HCT116 (cell line): ENCODE measurements at regions not wholly inside any gene's neighbourhood (a gene's known extent, or its start where the extent isn't known, plus 50 kb on each side); places are given as distances from the start of the nearest gene placed in this dataset.

Experiments
- ATAC-seq: fragments of 200-7000 bp; cut with Tn5 transposase; 2 replicates; pipeline ENCODE4 v1.9.1; 2020; ENCODE audit warnings: mild to moderate bottlenecking, moderate library complexity
- BruUV-seq: library from RNA; stranded (reverse); fragments of 400-500 nt; replicated peaks from 2 replicates; lab custom pipeline; 2021; lab: Mats Ljungman, UMichigan
- CTCF ChIA-PET: fragments of 300-600 bp; sonication (Branson Sonifier 250); formaldehyde crosslinking; loops from one replicate; lab custom pipeline; 2021; ENCODE audit warnings: antibody characterized with exemption; lab: Charles Lee
- POLR2A ChIA-PET: fragments of 300-600, 350-600 bp; sonication (Branson Sonifier 250); formaldehyde crosslinking; loops from one replicate; lab custom pipeline; 2021; ENCODE audit warnings: antibody characterized with exemption; lab: Charles Lee
- RAD21 ChIA-PET, 2 experiments: fragments of 300-600 bp; sonication (Branson Sonifier 250); formaldehyde crosslinking; loops; one replicate each; lab custom pipeline; 2023; ENCODE audit warnings: low total read pairs in 2 of 2; ENCODE audit not compliant: uncharacterized antibody in 2 of 2, unreplicated experiment in 2 of 2, low non-redundant PET in 1 of 2; lab: Charles Lee
- DNase-seq: peaks from one replicate; pipeline ENCODE4 v3.0.0-alpha.2; 2010; ENCODE audit warnings: low read depth, low spot score
- H2AFZ ChIP-seq: fragments of 200-600 bp; shearing (Covaris generic), sonication (generic); 2 replicates; pipeline ENCODE4 v1.6.1; 2017; ENCODE audit warnings: low read depth, mixed run types, mixed read lengths, antibody characterized with exemption, low read length; ENCODE audit not compliant: poor library complexity, severe bottlenecking
- H3K27ac ChIP-seq: 2 replicates; pipeline ENCODE4 v1.5.1; 2012; ENCODE audit warnings: low read depth, low read length
- H3K27me3 ChIP-seq: fragments of 200-600 bp; sonication (generic); 2 replicates; pipeline ENCODE4 v1.6.1; 2016; ENCODE audit warnings: mixed run types, low read length, mixed read lengths; ENCODE audit not compliant: insufficient read depth
- H3K36me3 ChIP-seq, 2 experiments: fragments of 200-500 bp in 1 of 2; fragments of 200-600 bp in 1 of 2; sonication (Bioruptor generic) in 1 of 2; sonication (generic) in 1 of 2; 2 replicates each; pipeline versions ENCODE4 v1.5.1 to v1.6.1; 2014 to 2016; ENCODE audit warnings: low read length in 2 of 2, inconsistent platforms in 1 of 2, mixed read lengths in 1 of 2, mixed run types in 1 of 2; ENCODE audit not compliant: insufficient read depth in 2 of 2, control insufficient read depth in 1 of 2
- H3K4me1 ChIP-seq, 2 experiments: fragments of 200-600 bp in 1 of 2; sonication (generic) in 1 of 2; 2 replicates each; pipeline versions ENCODE4 v1.5.1 to v1.6.1; 2012 to 2017; ENCODE audit warnings: low read length in 2 of 2, inconsistent platforms in 1 of 2, mild to moderate bottlenecking in 1 of 2, mixed read lengths in 1 of 2, mixed run types in 1 of 2, moderate library complexity in 1 of 2; ENCODE audit not compliant: insufficient read depth in 2 of 2, control insufficient read depth in 1 of 2
- H3K4me2 ChIP-seq: fragments of 200-600 bp; sonication (generic); 2 replicates; pipeline ENCODE4 v1.6.1; 2017; ENCODE audit warnings: mixed run types, low read length, mixed read lengths
- H3K4me3 ChIP-seq, 2 experiments: fragments of 200-600 bp in 1 of 2; sonication (generic) in 1 of 2; replicated peaks in 1 of 2; 2 replicates each; pipeline ENCODE4 v1.5.1; 2011 to 2016; ENCODE audit warnings: low read length in 2 of 2, control low read depth in 1 of 2, low read depth in 1 of 2, mild to moderate bottlenecking in 1 of 2, mixed read lengths in 1 of 2, mixed run types in 1 of 2
- H3K79me2 ChIP-seq: fragments of 200-600 bp; sonication (generic); 2 replicates; pipeline ENCODE4 v1.6.1; 2017; ENCODE audit warnings: mild to moderate bottlenecking, mixed run types, low read length, moderate library complexity, mixed read lengths; ENCODE audit not compliant: insufficient read depth
- H3K9ac ChIP-seq: fragments of 200-600 bp; sonication (generic); 2 replicates; pipeline ENCODE4 v1.6.1; 2016; ENCODE audit warnings: low read length, mixed read lengths
- H3K9me2 ChIP-seq: fragments of 200-600 bp; sonication (generic), shearing (Covaris generic); 2 replicates; pipeline ENCODE4 v1.6.1; 2017; ENCODE audit warnings: mixed run types, mild to moderate bottlenecking, moderate library complexity; ENCODE audit not compliant: insufficient read depth
- H3K9me3 ChIP-seq, 2 experiments: fragments of 200-500 bp in 1 of 2; fragments of 200-600 bp in 1 of 2; sonication (Bioruptor generic) in 1 of 2; sonication (generic) in 1 of 2; 2 replicates each; pipeline ENCODE4 v1.6.1; 2014 to 2017; ENCODE audit warnings: low read length in 2 of 2, mixed read lengths in 2 of 2, inconsistent platforms in 1 of 2, low read depth in 1 of 2, mild to moderate bottlenecking in 1 of 2, mixed run types in 1 of 2, moderate library complexity in 1 of 2; ENCODE audit not compliant: control insufficient read depth in 1 of 2, insufficient read depth in 1 of 2
- H4K20me1 ChIP-seq: fragments of 200-600 bp; sonication (generic), shearing (Covaris generic); 2 replicates; pipeline ENCODE4 v1.6.1; 2017; ENCODE audit warnings: mixed run types, mild to moderate bottlenecking, moderate library complexity; ENCODE audit not compliant: insufficient read depth
- CBX3 ChIP-seq: IDR thresholded peaks from 2 replicates; pipeline ENCODE4 v1.6.1; 2012; ENCODE audit warnings: low read depth
- CEBPB ChIP-seq: IDR thresholded peaks from 2 replicates; pipeline ENCODE4 v1.6.1; 2012; ENCODE audit warnings: low read depth
- CTCF ChIP-seq, 3 experiments: fragments of 200-600 bp in 1 of 3; sonication (generic) in 1 of 3; IDR thresholded peaks in 2 of 3; conservative IDR thresholded peaks in 1 of 3; 2 replicates each; pipeline ENCODE4 v1.5.1; 2012 to 2017; ENCODE audit warnings: low read depth in 2 of 3, low read length in 2 of 3, antibody characterized with exemption in 1 of 3, borderline replicate concordance in 1 of 3, control low read depth in 1 of 3, mild to moderate bottlenecking in 1 of 3, mixed read lengths in 1 of 3, mixed run types in 1 of 3, moderate library complexity in 1 of 3; ENCODE audit not compliant: insufficient read depth in 1 of 3
- EGR1 ChIP-seq: IDR thresholded peaks from 2 replicates; pipeline ENCODE4 v1.6.1; 2012; ENCODE audit warnings: low read depth
- ELF1 ChIP-seq: IDR thresholded peaks from 2 replicates; pipeline ENCODE4 v1.6.1; 2012; ENCODE audit warnings: low read depth, borderline replicate concordance
- EZH2 ChIP-seq: fragments of 200-600 bp; sonication (generic); IDR thresholded peaks from 2 replicates; pipeline ENCODE4 v1.6.1; 2017; ENCODE audit warnings: antibody characterized with exemption, mixed run types
- JUND ChIP-seq: IDR thresholded peaks from 2 replicates; pipeline ENCODE4 v1.6.1; 2012
- MAX ChIP-seq: IDR thresholded peaks from 2 replicates; pipeline ENCODE4 v1.6.1; 2012
- POLR2A ChIP-seq: IDR thresholded peaks from 2 replicates; pipeline ENCODE4 v1.7.0; 2011; ENCODE audit warnings: borderline replicate concordance; ENCODE audit not compliant: insufficient read depth, insufficient read length; ENCODE audit errors: extremely low read depth
- POLR2AphosphoS5 ChIP-seq: IDR thresholded peaks from 2 replicates; pipeline ENCODE4 v1.6.1; 2011; ENCODE audit warnings: mild to moderate bottlenecking, low read depth, low read length, moderate library complexity
- RAD21 ChIP-seq: IDR thresholded peaks from 2 replicates; pipeline ENCODE4 v1.6.1; 2012; ENCODE audit warnings: low read depth, mild to moderate bottlenecking
- REST ChIP-seq: IDR thresholded peaks from 2 replicates; pipeline ENCODE4 v1.6.1; 2012; ENCODE audit warnings: low read depth
- SP1 ChIP-seq: IDR thresholded peaks from 2 replicates; pipeline ENCODE4 v1.6.1; 2012; ENCODE audit warnings: low read depth
- TCF7L2 ChIP-seq: IDR thresholded peaks from 2 replicates; pipeline ENCODE4 v1.7.0; 2011; ENCODE audit warnings: borderline replicate concordance, inconsistent platforms; ENCODE audit not compliant: insufficient read depth, insufficient read length; ENCODE audit errors: extremely low read depth
- YY1 ChIP-seq: IDR thresholded peaks from 2 replicates; pipeline ENCODE4 v1.6.1; 2011; ENCODE audit warnings: low read length, low read depth, moderate library complexity, mild to moderate bottlenecking; ENCODE audit not compliant: insufficient replicate concordance; ENCODE audit errors: extremely low read depth
- ZFX ChIP-seq: fragments of 450-650 bp; IDR thresholded peaks from 2 replicates; pipeline ENCODE4 v1.6.1; 2017
- ZNF274 ChIP-seq: fragments of 200-500 bp; sonication (Bioruptor generic); IDR thresholded peaks from 2 replicates; pipeline ENCODE4 v1.6.1; 2014; ENCODE audit warnings: mild to moderate bottlenecking, low read depth, low read length, inconsistent platforms
- intact Hi-C: fragments of 100-400 bp; cut with micrococcal nuclease; formaldehyde crosslinking; loops from 2 replicates; pipeline ENCODE4 v1.10.0; 2022

GRCh38 chr1:245058882-245059281 is 95.9 kb upstream of the KIF26B start:
- intact Hi-C loops = no loop called here
- Histone ChIP-seq H3K27me3 (no peaks in the 10 kb centered on the region), H3K9me2 (no peaks in the 10 kb centered on the region), H3K27ac (no peak overlapping the region), H3K4me2 (no peak overlapping the region), H3K36me3 (no peaks in the 10 kb centered on the region), H3K4me3 (no peak overlapping the region), H4K20me1 (no peaks in the 10 kb centered on the region), H3K4me1 (no peaks in the 10 kb centered on the region), H3K79me2 (no peaks in the 10 kb centered on the region), H2AFZ (no peak overlapping the region), H3K9ac (no peak overlapping the region), H3K9me3 (no peaks in the 10 kb centered on the region)
- ChIA-PET CTCF (no interaction called here), POLR2A (no interaction called here), RAD21 (no interaction called here)
- BruUV-seq = no TSS peak
- ATAC-seq (no peak), DNase-seq (no peak)
- TF ChIP-seq EZH2 = no peak
- TF ChIP-seq MAX = no peak
- no peak for TF ChIP-seq ELF1

GRCh38 chr1:245058436-245058835 is 96.3 kb upstream of the KIF26B start:
- Histone ChIP-seq H3K36me3 (no peaks in the 10 kb centered on the region), H3K27me3 (no peaks in the 10 kb centered on the region), H3K4me3 (no peak overlapping the region), H3K9me3 (no peaks in the 10 kb centered on the region), H4K20me1 (no peaks in the 10 kb centered on the region), H3K4me1 (no peaks in the 10 kb centered on the region), H3K79me2 (no peaks in the 10 kb centered on the region), H3K4me2 (no peak overlapping the region), H3K9me2 (no peaks in the 10 kb centered on the region), H3K9ac (no peak overlapping the region), H3K27ac (no peak overlapping the region), H2AFZ (no peak overlapping the region)
- intact Hi-C loops = no loop called here
- BruUV-seq = no TSS peak
- POLR2A ChIA-PET = no interaction called here
- no peak for TF ChIP-seq MAX
- no peak for TF ChIP-seq ZNF274
- no peak for TF ChIP-seq YY1
- TF ChIP-seq SP1 = no peak
- no peak for TF ChIP-seq POLR2AphosphoS5
- no peak for TF ChIP-seq ZFX
- TF ChIP-seq POLR2A = no peak
- no peak for TF ChIP-seq JUND
- TF ChIP-seq EZH2 = no peak
- TF ChIP-seq TCF7L2 = no peak
- TF ChIP-seq EGR1 = no peak
- no peak for TF ChIP-seq RAD21
- no peak for TF ChIP-seq CEBPB
- TF ChIP-seq CBX3 = no peak
- TF ChIP-seq CTCF (IDR thresholded peaks at IDR 0.05 in 2 of 3, conservative IDR thresholded peaks at IDR 0.05 in 1 of 3; ENCODE audit: borderline replicate concordance in 1 of 3, insufficient read depth in 1 of 3, low read depth in 2 of 3, low read length in 2 of 3) = no peak
- no peak for TF ChIP-seq REST
- ATAC-seq = no peak
- CTCF ChIA-PET = no interaction called here
- RAD21 ChIA-PET = no interaction called here
- no peak for DNase-seq
